Cardiac muscle cell (in vitro differentiated cells and primary cell): ENCODE measurements at regions not wholly inside any gene's neighbourhood (a gene's known extent, or its start where the extent isn't known, plus 50 kb on each side); places are given as distances from the start of the nearest gene placed in this dataset.
"Not testable (repeated sequence)": the region's sequence is repeated elsewhere in the genome, so short reads cannot be mapped to it uniquely, and the experiment has no call there.

Experiments used
- DNase-seq, 2 donors: peaks; one replicate each; pipeline versions ENCODE4 v3.0.0 to v3.0.0-alpha.2; 2010 to 2017; ENCODE audit warnings: low read depth in 1 of 2, low spot score in 1 of 2
- H3K27ac ChIP-seq: fragments of 200-600 bp; sonication (generic); 2 replicates; pipeline ENCODE4 v1.5.1; 2016
- H3K27me3 ChIP-seq: fragments of 200-600 bp; sonication (generic); 2 replicates; pipeline ENCODE4 v1.6.0; 2016; ENCODE audit warnings: control low read depth
- H3K36me3 ChIP-seq: fragments of 200-600 bp; sonication (generic); 2 replicates; pipeline ENCODE4 v1.5.1; 2016; ENCODE audit warnings: control low read depth
- H3K4me1 ChIP-seq: fragments of 200-600 bp; sonication (generic); 2 replicates; pipeline ENCODE4 v1.8.1; 2017; ENCODE audit warnings: low read depth, mild to moderate bottlenecking, mixed run types
- H3K4me3 ChIP-seq: fragments of 200-600 bp; sonication (generic); 2 replicates; pipeline ENCODE4 v1.5.1; 2016; ENCODE audit warnings: mild to moderate bottlenecking
- H3K9me3 ChIP-seq: fragments of 200-600 bp; sonication (generic); 2 replicates; pipeline ENCODE4 v1.5.1; 2017; ENCODE audit warnings: low read depth, mild to moderate bottlenecking, control low read depth
- CTCF ChIP-seq: IDR thresholded peaks from 2 replicates; pipeline ENCODE4 v1.5.1; 2012; ENCODE audit warnings: low read depth, mild to moderate bottlenecking, low read length

- Histone ChIP-seq H3K4me3 (no peak overlapping the region), H3K36me3 (no peaks in the 10 kb centered on the region), H3K27ac (no peak overlapping the region), H3K27me3 (no peaks in the 10 kb centered on the region), H3K9me3 (no peaks in the 10 kb centered on the region), H3K4me1 (no peaks in the 10 kb centered on the region)
- no peak for TF ChIP-seq CTCF
- no peak for DNase-seq
Observed at GRCh38 chr1:88333086-88333695, 350.9 kb upstream of the PKN2 start.

GRCh38 chr1:88341447-88341846, 342.6 kb upstream of the PKN2 start:
- H3K4me1 ChIP-seq, result no peaks in the 10 kb centered on the region
- H3K4me3 ChIP-seq, result no peak overlapping the region
- no peak for TF ChIP-seq CTCF
- no peaks in the 10 kb centered on the region for H3K36me3 ChIP-seq
- H3K27me3 ChIP-seq, result no peaks in the 10 kb centered on the region
- H3K9me3 ChIP-seq, result no peaks in the 10 kb centered on the region
- H3K27ac ChIP-seq, result no peak overlapping the region
- no peak for DNase-seq

GRCh38 chr1:88342081-88342480, 342.0 kb upstream of the PKN2 start:
- H3K4me1 ChIP-seq, H3K27ac ChIP-seq, DNase-seq, H3K27me3 ChIP-seq, H3K9me3 ChIP-seq, H3K4me3 ChIP-seq, H3K36me3 ChIP-seq: not testable (repeated sequence)

- no peaks in the 10 kb centered on the region for H3K36me3 ChIP-seq
- H3K4me3 ChIP-seq, result no peak overlapping the region
- peaks cover 5% of the 10 kb centered on the region for H3K4me1 ChIP-seq
- H3K9me3 ChIP-seq, result no peaks in the 10 kb centered on the region
- DNase-seq, result no peak
- no peak for TF ChIP-seq CTCF
- H3K27ac ChIP-seq, result no peak overlapping the region
- H3K27me3 ChIP-seq, result no peaks in the 10 kb centered on the region
Observed at GRCh38 chr1:88350648-88351047, 333.4 kb upstream of the PKN2 start.

- no peak for TF ChIP-seq CTCF
- Histone ChIP-seq H3K27me3 (no peaks in the 10 kb centered on the region), H3K36me3 (no peaks in the 10 kb centered on the region), H3K4me3 (no peak overlapping the region), H3K9me3 (no peaks in the 10 kb centered on the region), H3K27ac (no peak overlapping the region), H3K4me1 (peaks cover 5% of the 10 kb centered on the region)
- DNase-seq, result no peak
Observed at GRCh38 chr1:88351960-88352359, 332.1 kb upstream of the PKN2 start.

GRCh38 chr1:88354256-88354655, 329.8 kb upstream of the PKN2 start:
- no peak for DNase-seq
- peaks cover 14% of the 10 kb centered on the region for H3K4me1 ChIP-seq
- H3K36me3 ChIP-seq, result no peaks in the 10 kb centered on the region
- H3K4me3 ChIP-seq, result no peak overlapping the region
- H3K27me3 ChIP-seq, result no peaks in the 10 kb centered on the region
- no peaks in the 10 kb centered on the region for H3K9me3 ChIP-seq
- TF ChIP-seq CTCF, result no peak
- H3K27ac ChIP-seq, result no peak overlapping the region
